Posterior cingulate gyrus (tissue), 11 donors: ENCODE measurements at regions not wholly inside any gene's neighbourhood (a gene's known extent, or its start where the extent isn't known, plus 50 kb on each side); places are given as distances from the start of the nearest gene placed in this dataset.
"Not testable (repeated sequence)": the region's sequence is repeated elsewhere in the genome, so short reads cannot be mapped to it uniquely, and the experiment has no call there.

Experiments used
- DNase-seq, 10 donors: peaks; one replicate each; pipeline versions ENCODE4 v3.0.0 to v3.0.0-alpha.2; 2020 to 2021; ENCODE audit warnings: mixed read lengths in 3 of 10
- intact Hi-C: fragments of 100-400 bp; cut with DNase I; formaldehyde crosslinking; loops from one replicate; pipeline ENCODE4 v1.15.1; 2023

DNA sequence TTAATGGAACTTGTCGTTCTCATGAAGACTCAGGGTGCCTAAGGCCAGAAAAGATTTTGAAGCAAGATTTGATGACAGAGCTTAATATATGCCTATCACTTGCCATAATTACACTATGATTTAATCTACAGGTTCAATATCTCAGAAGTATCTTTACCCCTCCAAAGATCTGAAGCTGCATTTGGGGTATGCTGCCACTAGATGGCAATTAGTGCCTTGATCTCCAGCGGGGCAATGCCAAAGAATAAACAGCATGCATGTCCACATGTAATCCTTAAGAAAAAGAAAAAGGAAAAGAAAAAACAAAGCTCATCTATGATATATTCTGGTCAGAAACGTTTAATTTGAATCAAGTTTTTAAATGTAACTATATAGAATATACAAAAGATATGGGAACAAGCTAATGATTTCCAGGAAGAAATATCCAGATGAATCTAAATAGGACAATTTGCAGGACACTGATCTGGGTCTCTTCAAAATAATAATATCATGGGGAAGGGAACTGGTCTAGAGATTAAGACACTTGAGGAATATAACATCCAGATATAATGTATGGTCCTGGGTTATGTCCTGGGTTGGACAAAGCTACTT is 55.0 kb upstream of the SOX14 start:
- DNase-seq = no peak

DNA sequence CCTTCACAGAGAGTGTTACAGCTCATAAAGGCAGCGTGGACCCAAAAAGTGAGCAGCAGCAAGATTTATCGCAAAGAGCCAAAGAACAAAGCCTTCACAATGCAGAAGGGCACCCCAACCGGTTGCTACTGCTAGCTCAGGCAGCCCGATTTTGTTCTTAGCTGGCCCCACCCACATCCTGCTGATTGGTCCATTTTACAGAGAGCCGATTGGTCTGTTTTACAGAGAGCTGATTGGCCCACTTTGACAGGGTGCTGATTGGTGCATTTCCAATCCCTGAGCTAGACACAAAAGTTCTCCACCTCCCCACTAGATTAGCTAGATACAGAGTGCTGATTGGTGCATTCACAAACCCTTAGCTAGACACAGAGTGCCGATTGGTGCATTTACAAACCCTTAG is 50.1 kb upstream of the SOX14 start:
- DNase-seq = not testable (repeated sequence)

More for the DNA sequence above, 55.0 kb upstream of the SOX14 start:
- intact Hi-C loops = no loop called here

More for the DNA sequence above, 50.1 kb upstream of the SOX14 start:
- intact Hi-C loops = not testable (repeated sequence)
